Central memory CD8-positive, alpha-beta T cell (primary cell): ENCODE measurements at regions not wholly inside any gene's neighbourhood (a gene's known extent, or its start where the extent isn't known, plus 50 kb on each side); places are given as distances from the start of the nearest gene placed in this dataset.

Experiments
- ATAC-seq: fragments of 150-1000 bp; cut with Tn5 transposase; replicated peaks from 2 replicates; pipeline ENCODE4 v1.10.0; 2022; ENCODE audit warnings: mild to moderate bottlenecking, moderate FRiP score, moderate number of reproducible peaks; ENCODE audit not compliant: poor library complexity, severe bottlenecking; ENCODE audit errors: extremely low read depth
- DNase-seq, 2 donors: peaks; one replicate each; pipeline ENCODE4 v3.0.0; 2021; ENCODE audit warnings: low spot score in 2 of 2
- H3K27ac Mint-ChIP-seq: one replicate; pipeline ENCODE4 v1.8.0; 2022; ENCODE audit warnings: low read depth, mild to moderate bottlenecking, moderate library complexity, mixed read lengths
- H3K27me3 Mint-ChIP-seq: one replicate; pipeline ENCODE4 v1.8.0; 2022; ENCODE audit warnings: mixed read lengths
- H3K36me3 Mint-ChIP-seq: one replicate; pipeline ENCODE4 v1.8.0; 2022; ENCODE audit warnings: mild to moderate bottlenecking, moderate library complexity, mixed read lengths; ENCODE audit not compliant: insufficient read depth
- H3K4me1 Mint-ChIP-seq: one replicate; pipeline ENCODE4 v1.8.0; 2022; ENCODE audit warnings: mixed read lengths
- H3K4me3 Mint-ChIP-seq: one replicate; pipeline ENCODE4 v1.8.0; 2022; ENCODE audit warnings: mild to moderate bottlenecking, moderate library complexity, mixed read lengths
- H3K9me3 Mint-ChIP-seq: one replicate; pipeline ENCODE4 v1.8.0; 2022; ENCODE audit warnings: mixed read lengths

- no peak for DNase-seq
- H3K36me3 Mint-ChIP-seq = no peaks in the 10 kb centered on the region
- no peaks in the 10 kb centered on the region for H3K27me3 Mint-ChIP-seq
- no peak overlapping the region for H3K4me3 Mint-ChIP-seq
- no peak overlapping the region for H3K27ac Mint-ChIP-seq
- H3K4me1 Mint-ChIP-seq = no peaks in the 10 kb centered on the region
- no peaks in the 10 kb centered on the region for H3K9me3 Mint-ChIP-seq
- no peak for ATAC-seq
Observed at GRCh38 chr4:11604821-11605220, 176.1 kb upstream of the HS3ST1 start.

- Mint-ChIP-seq H3K4me3 (no peak overlapping the region), H3K36me3 (no peaks in the 10 kb centered on the region)
- DNase-seq = no peak
Observed at GRCh38 chr4:11603591-11604194, 175.0 kb upstream of the HS3ST1 start.

GRCh38 chr4:11602606-11603340 lies 174.1 kb upstream of the HS3ST1 start:
- ATAC-seq = no peak
- no peaks in the 10 kb centered on the region for H3K27me3 Mint-ChIP-seq
- H3K27ac Mint-ChIP-seq = no peak overlapping the region
- no peak for DNase-seq
- no peaks in the 10 kb centered on the region for H3K36me3 Mint-ChIP-seq
- H3K4me1 Mint-ChIP-seq = no peaks in the 10 kb centered on the region
- H3K9me3 Mint-ChIP-seq = no peaks in the 10 kb centered on the region
- H3K4me3 Mint-ChIP-seq = no peak overlapping the region

More at GRCh38 chr4:11603591-11604194, 175.0 kb upstream of the HS3ST1 start:
- no peak for ATAC-seq
- H3K27me3 Mint-ChIP-seq = no peaks in the 10 kb centered on the region
- no peaks in the 10 kb centered on the region for H3K4me1 Mint-ChIP-seq
- no peak overlapping the region for H3K27ac Mint-ChIP-seq
- no peaks in the 10 kb centered on the region for H3K9me3 Mint-ChIP-seq

DNA sequence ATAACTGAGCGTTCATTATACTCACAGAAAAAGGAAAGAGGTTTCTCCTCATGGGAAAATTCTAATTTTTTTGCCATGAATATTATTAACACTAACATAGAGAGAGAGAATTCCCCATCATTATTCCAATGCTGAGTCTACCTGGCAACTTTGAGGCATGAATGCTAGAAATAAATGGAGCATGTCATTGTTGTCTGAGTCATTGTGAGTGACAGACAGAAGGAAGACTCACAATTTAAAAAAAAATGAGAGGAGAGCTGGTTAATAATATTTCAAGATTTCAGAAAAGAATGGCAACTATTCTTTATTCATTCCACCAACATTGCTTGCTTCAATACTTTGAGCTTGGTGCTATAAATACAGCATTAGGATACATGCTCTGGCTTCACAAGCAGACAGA lies 170.4 kb upstream of the HS3ST1 start:
- DNase-seq (no peak), ATAC-seq (no peak)
- Mint-ChIP-seq H3K4me1 (no peaks in the 10 kb centered on the region), H3K36me3 (no peaks in the 10 kb centered on the region), H3K27ac (no peak overlapping the region), H3K27me3 (no peaks in the 10 kb centered on the region), H3K4me3 (no peak overlapping the region), H3K9me3 (no peaks in the 10 kb centered on the region)

- Mint-ChIP-seq H3K4me3 (no peak overlapping the region), H3K27me3 (no peaks in the 10 kb centered on the region), H3K4me1 (no peaks in the 10 kb centered on the region), H3K36me3 (no peaks in the 10 kb centered on the region), H3K9me3 (no peaks in the 10 kb centered on the region), H3K27ac (no peak overlapping the region)
- ATAC-seq (no peak), DNase-seq (no peak)
Observed at GRCh38 chr4:11598591-11598990, 169.9 kb upstream of the HS3ST1 start.

DNA sequence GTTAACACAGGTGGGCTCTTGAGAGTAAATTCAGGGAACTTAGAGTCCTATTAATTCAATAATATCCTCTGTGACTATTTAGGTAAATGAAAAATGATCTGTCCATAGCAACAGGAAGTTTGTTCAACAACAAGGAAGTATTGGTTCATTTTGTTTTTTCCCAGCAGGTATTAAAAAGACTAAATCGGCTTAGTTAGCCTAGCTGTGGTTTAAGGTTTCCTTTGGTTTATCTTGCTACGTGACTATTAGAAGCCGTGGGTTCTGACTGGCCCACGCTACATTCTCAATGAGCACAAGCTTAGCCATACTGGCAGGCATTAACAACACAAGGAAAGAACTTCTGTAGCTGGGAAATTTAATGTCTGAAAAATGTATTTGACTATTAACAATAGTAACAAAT lies 168.8 kb upstream of the HS3ST1 start:
- no peaks in the 10 kb centered on the region for H3K4me1 Mint-ChIP-seq
- no peaks in the 10 kb centered on the region for H3K9me3 Mint-ChIP-seq
- no peaks in the 10 kb centered on the region for H3K36me3 Mint-ChIP-seq
- H3K27ac Mint-ChIP-seq = no peak overlapping the region
- DNase-seq = no peak
- no peak overlapping the region for H3K4me3 Mint-ChIP-seq
- no peak for ATAC-seq
- no peaks in the 10 kb centered on the region for H3K27me3 Mint-ChIP-seq

GRCh38 chr4:11596989-11597388 lies 168.3 kb upstream of the HS3ST1 start:
- Mint-ChIP-seq H3K36me3 (no peaks in the 10 kb centered on the region), H3K9me3 (no peaks in the 10 kb centered on the region), H3K4me3 (no peak overlapping the region), H3K27ac (no peak overlapping the region), H3K4me1 (no peaks in the 10 kb centered on the region), H3K27me3 (no peaks in the 10 kb centered on the region)
- no peak for DNase-seq
- no peak for ATAC-seq

DNA sequence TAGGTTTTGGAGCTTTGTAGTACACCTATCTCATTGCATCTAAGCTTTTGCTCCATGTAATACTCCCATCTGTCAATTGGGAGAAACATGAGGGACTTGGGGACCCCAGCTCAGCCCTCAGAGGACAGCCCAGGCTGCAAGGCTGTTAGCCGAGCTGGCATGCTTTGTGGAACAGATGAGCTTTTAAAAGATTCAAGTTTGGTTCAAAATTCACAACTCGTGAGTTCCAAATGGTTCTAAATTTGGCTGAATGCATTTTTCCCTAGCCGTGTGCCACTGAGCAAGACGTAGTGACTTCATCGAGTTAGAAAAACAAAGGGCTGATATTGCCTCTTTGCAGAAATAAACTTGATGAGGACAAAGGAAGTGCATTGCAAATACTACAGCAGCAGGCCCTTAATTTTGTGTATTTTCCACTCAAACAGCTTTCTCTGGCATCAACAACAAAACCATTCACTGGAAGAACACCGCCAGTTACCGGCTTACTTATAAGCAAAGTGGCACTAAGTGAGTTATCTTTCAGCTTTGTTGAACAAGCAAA lies 165.0 kb upstream of the HS3ST1 start:
- no peaks in the 10 kb centered on the region for H3K36me3 Mint-ChIP-seq
- H3K27ac Mint-ChIP-seq = no peak overlapping the region
- DNase-seq = no peak
- no peaks in the 10 kb centered on the region for H3K4me1 Mint-ChIP-seq
- no peaks in the 10 kb centered on the region for H3K27me3 Mint-ChIP-seq
- ATAC-seq = no peak
- H3K4me3 Mint-ChIP-seq = no peak overlapping the region
- no peaks in the 10 kb centered on the region for H3K9me3 Mint-ChIP-seq

- no peaks in the 10 kb centered on the region for H3K36me3 Mint-ChIP-seq
- no peak for ATAC-seq
- H3K9me3 Mint-ChIP-seq = no peaks in the 10 kb centered on the region
- no peaks in the 10 kb centered on the region for H3K4me1 Mint-ChIP-seq
- no peaks in the 10 kb centered on the region for H3K27me3 Mint-ChIP-seq
- DNase-seq = no peak
- no peak overlapping the region for H3K4me3 Mint-ChIP-seq
- H3K27ac Mint-ChIP-seq = no peak overlapping the region
Observed at GRCh38 chr4:11592276-11592675, 163.6 kb upstream of the HS3ST1 start.

GRCh38 chr4:11590132-11590531 lies 161.4 kb upstream of the HS3ST1 start:
- no peak overlapping the region for H3K4me3 Mint-ChIP-seq
- no peaks in the 10 kb centered on the region for H3K9me3 Mint-ChIP-seq
- no peak for DNase-seq
- no peak for ATAC-seq
- H3K27ac Mint-ChIP-seq = no peak overlapping the region
- no peaks in the 10 kb centered on the region for H3K4me1 Mint-ChIP-seq
- no peaks in the 10 kb centered on the region for H3K36me3 Mint-ChIP-seq
- H3K27me3 Mint-ChIP-seq = no peaks in the 10 kb centered on the region

- Mint-ChIP-seq H3K4me3 (no peak overlapping the region), H3K9me3 (no peaks in the 10 kb centered on the region), H3K27ac (no peak overlapping the region), H3K36me3 (no peaks in the 10 kb centered on the region), H3K27me3 (no peaks in the 10 kb centered on the region), H3K4me1 (no peaks in the 10 kb centered on the region)
- no peak for DNase-seq
- ATAC-seq = no peak
Observed at GRCh38 chr4:11589676-11590075, 161.0 kb upstream of the HS3ST1 start.

DNA sequence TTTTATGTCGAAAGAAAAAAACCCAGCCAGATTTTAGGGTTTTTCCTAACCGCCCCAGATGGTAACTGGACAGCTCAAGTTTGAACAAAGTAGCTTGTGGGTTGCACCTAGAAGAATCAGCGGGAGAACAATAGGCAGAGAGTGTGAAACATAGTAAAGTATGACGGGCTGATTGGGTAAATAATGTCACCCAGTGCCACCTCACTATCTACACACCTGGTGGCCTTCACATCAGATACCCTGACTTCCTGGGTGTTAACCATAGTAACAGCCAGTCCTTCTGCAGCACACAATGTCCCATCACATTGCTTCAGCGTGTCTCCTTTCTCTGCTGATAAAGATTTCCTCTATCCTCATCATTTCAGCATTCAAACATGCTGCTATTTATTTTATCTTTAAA lies 159.1 kb upstream of the HS3ST1 start:
- Mint-ChIP-seq H3K4me3 (no peak overlapping the region), H3K9me3 (no peaks in the 10 kb centered on the region), H3K27me3 (no peaks in the 10 kb centered on the region), H3K27ac (no peak overlapping the region), H3K4me1 (no peaks in the 10 kb centered on the region), H3K36me3 (no peaks in the 10 kb centered on the region)
- DNase-seq (no peak), ATAC-seq (no peak)

- Mint-ChIP-seq H3K36me3 (no peaks in the 10 kb centered on the region), H3K27ac (no peak overlapping the region), H3K4me1 (no peaks in the 10 kb centered on the region), H3K27me3 (no peaks in the 10 kb centered on the region), H3K4me3 (no peak overlapping the region), H3K9me3 (peaks cover 6% of the 10 kb centered on the region)
- ATAC-seq (no peak), DNase-seq (no peak)
Observed at GRCh38 chr4:11585506-11585905, 156.8 kb upstream of the HS3ST1 start.
